SJSA1 (cell line): ENCODE measurements at regions not wholly inside any gene's neighbourhood (a gene's known extent, or its start where the extent isn't known, plus 50 kb on each side); places are given as distances from the start of the nearest gene placed in this dataset.
"Not testable (repeated sequence)": the region's sequence is repeated elsewhere in the genome, so short reads cannot be mapped to it uniquely, and the experiment has no call there.

Experiments used
- DNase-seq, 2 experiments: peaks; one replicate each; pipeline ENCODE4 v3.0.0-alpha.2; 2015 to 2020; ENCODE audit warnings: low spot score in 2 of 2, low read depth in 1 of 2
- H3K27ac ChIP-seq: fragments of 250-450 bp; sonication (Bioruptor Pico); 2 replicates; pipeline ENCODE4 v1.5.1; 2020; ENCODE audit warnings: mild to moderate bottlenecking, moderate library complexity
- H3K27me3 ChIP-seq: fragments of 250-450 bp; sonication (Bioruptor Pico); replicated peaks from 2 replicates; pipeline ENCODE4 v1.5.1; 2020; ENCODE audit warnings: mild to moderate bottlenecking, moderate library complexity
- H3K36me3 ChIP-seq: fragments of 250-450 bp; sonication (Bioruptor Pico); 2 replicates; pipeline ENCODE4 v1.5.1; 2020; ENCODE audit warnings: mild to moderate bottlenecking
- H3K4me1 ChIP-seq: fragments of 250-450 bp; sonication (Bioruptor Pico); replicated peaks from 2 replicates; pipeline ENCODE4 v1.6.1; 2021; ENCODE audit warnings: mild to moderate bottlenecking
- H3K4me3 ChIP-seq: fragments of 250-450 bp; sonication (Bioruptor Pico); 2 replicates; pipeline ENCODE4 v1.5.1; 2020; ENCODE audit warnings: mild to moderate bottlenecking
- H3K9me3 ChIP-seq: fragments of 250-450 bp; sonication (Bioruptor Pico); replicated peaks from 2 replicates; pipeline ENCODE4 v1.5.1; 2020; ENCODE audit warnings: mild to moderate bottlenecking

DNA sequence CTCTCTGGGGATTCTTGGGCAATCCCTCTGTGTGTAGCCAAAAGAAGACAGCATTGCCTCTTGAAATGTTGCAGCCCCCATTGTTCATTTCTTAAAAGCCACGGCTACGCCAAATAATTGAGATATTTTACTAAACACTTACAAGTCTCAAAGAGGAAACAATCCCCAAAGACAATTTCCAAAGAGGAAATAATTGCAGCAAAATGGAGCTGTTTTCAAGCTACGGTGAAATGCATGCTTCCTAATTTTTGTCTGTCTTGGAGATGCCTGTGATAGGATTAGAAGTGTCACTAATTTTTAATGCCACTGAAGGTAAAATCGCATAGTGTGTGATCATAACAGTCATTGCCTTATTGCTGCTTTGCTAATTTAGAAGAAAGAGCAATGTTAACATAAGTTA, 72.9 kb upstream of the NAMPT start:
- H3K27ac ChIP-seq: no peak overlapping the region
- DNase-seq: no peak
- H3K9me3 ChIP-seq: no peaks in the 10 kb centered on the region
- H3K4me1 ChIP-seq: no peaks in the 10 kb centered on the region
- no peaks in the 10 kb centered on the region for H3K36me3 ChIP-seq
- no peak overlapping the region for H3K4me3 ChIP-seq
- no peaks in the 10 kb centered on the region for H3K27me3 ChIP-seq

DNA sequence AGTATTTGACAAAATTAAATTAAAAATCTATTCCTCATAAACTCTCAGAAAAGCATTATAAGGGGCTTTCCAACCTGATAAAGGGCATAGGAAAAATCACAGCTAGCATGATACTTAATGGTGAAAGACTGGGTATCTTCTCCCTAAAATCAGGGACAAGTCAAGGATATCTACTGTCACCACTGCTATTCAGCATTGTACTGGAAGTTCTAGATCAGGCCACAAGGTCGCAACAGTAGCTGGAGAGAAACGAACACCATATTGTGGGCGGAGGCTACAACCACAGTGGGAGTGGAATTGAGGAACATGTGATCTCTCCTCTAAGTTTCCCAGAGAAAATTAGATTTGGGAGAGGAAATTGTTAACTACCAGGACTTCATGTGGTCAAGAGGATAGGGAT, 70.0 kb upstream of the NAMPT start:
- no peaks in the 10 kb centered on the region for H3K36me3 ChIP-seq
- no peaks in the 10 kb centered on the region for H3K9me3 ChIP-seq
- DNase-seq: no peak
- H3K27ac ChIP-seq: no peak overlapping the region
- H3K4me3 ChIP-seq: no peak overlapping the region
- H3K27me3 ChIP-seq: no peaks in the 10 kb centered on the region
- H3K4me1 ChIP-seq: no peaks in the 10 kb centered on the region

DNA sequence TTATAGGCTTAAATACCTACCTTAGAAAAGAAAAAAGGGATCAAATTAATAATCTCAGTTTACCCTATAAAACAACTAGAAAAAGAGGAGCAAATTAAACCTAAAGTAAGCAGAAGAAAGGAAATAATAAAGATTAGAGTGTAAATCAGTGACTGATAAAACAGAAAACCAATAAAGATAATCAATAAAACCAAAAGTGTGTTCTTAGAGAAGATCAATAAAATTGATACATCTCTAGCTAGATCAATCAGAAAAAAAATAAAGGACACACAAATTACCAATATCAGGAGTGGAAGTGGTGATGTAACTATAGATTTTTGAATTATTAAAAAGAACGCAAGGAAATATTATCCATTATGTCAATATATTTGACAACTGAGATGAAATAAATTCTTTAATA, 69.2 kb upstream of the NAMPT start:
- Histone ChIP-seq H3K9me3 (no peaks in the 10 kb centered on the region), H3K4me3 (no peak overlapping the region), H3K4me1 (no peaks in the 10 kb centered on the region), H3K27me3 (no peaks in the 10 kb centered on the region), H3K27ac (no peak overlapping the region), H3K36me3 (no peaks in the 10 kb centered on the region)
- no peak for DNase-seq

DNA sequence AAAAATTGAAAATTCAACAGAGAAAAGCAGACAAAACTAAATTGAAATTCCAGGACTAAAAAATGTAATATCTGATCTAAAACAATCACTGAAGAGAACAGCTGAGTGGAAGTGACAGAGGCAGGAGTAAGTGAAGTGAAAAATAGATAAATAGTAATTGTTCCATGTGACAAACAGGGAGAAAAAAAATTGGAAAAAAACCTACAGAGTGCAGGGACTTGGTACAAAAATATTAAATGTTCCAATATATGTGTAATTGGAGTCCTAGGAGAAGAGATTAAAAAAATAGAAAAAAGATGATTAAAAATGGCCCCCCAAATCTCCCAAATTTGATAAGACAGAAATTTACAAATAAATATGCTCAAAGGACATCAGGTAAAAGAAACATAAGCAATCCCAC, 63.4 kb upstream of the NAMPT start:
- Histone ChIP-seq H3K36me3 (no peaks in the 10 kb centered on the region), H3K27me3 (no peaks in the 10 kb centered on the region), H3K9me3 (no peaks in the 10 kb centered on the region; the same call in 1 of the 2 replicates), H3K4me1 (peaks cover 30% of the 10 kb centered on the region), H3K27ac (no peak overlapping the region), H3K4me3 (no peak overlapping the region)
- no peak for DNase-seq

DNA sequence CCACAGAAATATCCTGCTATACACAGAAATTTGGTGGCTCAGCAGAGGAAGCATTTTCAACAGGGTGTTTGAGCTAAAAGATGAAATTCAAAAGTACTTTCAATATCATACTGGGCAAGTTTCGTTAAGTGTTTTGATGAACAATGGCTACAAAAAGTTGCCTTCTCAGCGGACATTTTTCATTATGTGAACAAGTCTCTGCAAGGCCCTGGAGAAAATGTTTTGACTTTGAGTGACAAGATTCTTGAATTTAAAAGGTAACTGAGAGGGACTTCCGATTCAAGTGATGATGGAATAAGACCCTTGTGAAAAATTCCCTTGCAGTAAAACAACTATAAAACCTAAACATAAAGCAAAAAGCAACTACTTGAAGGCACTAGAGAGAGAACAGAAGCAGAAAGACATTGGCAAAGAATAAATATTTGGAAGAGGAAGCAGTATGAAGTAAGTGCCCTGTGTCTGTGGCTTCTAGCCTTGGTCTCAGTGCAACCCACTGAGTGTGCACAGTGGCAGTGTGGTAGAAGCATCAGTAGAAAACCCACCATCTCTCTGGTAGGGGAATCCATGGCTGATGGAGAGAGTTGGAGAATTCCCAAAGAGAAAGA, 62.5 kb upstream of the NAMPT start:
- no peak for DNase-seq
- Histone ChIP-seq H3K27me3 (no peaks in the 10 kb centered on the region), H3K9me3 (peaks cover 3% of the 10 kb centered on the region), H3K4me1 (peaks cover 30% of the 10 kb centered on the region), H3K4me3 (no peak overlapping the region), H3K36me3 (no peaks in the 10 kb centered on the region), H3K27ac (peak overlapping the region; percentile 71)

DNA sequence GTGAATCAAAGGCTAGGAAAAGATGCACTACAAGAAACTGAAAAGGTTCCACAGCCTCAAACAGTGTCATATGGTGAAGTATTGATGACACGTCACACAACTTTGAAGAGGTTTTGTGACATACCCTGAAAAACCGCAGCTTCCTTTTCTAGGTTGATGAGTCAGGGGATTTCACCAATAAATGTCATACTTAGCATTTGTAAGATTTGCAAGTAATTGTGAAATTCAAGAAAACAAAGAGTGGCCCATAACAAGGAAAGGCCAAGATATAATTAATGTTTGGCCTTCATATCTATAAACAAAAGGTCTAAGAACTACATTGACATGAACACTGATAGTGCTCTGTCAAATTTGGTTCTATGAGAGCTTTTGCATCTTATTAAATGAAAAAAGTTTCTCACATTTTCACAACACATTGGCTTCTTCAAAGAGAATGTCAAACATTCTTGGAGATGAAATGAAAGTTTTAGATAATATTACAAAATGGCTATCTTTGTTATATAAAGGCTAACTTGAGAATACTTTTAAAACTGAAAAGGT, 62.0 kb upstream of the NAMPT start:
- Histone ChIP-seq H3K27ac (peak overlapping the region; percentile 71), H3K9me3 (peaks cover 3% of the 10 kb centered on the region), H3K27me3 (no peaks in the 10 kb centered on the region), H3K36me3 (no peaks in the 10 kb centered on the region), H3K4me3 (no peak overlapping the region), H3K4me1 (peaks cover 30% of the 10 kb centered on the region)
- peak in 1 of 2 experiments; percentile 66 for DNase-seq

DNA sequence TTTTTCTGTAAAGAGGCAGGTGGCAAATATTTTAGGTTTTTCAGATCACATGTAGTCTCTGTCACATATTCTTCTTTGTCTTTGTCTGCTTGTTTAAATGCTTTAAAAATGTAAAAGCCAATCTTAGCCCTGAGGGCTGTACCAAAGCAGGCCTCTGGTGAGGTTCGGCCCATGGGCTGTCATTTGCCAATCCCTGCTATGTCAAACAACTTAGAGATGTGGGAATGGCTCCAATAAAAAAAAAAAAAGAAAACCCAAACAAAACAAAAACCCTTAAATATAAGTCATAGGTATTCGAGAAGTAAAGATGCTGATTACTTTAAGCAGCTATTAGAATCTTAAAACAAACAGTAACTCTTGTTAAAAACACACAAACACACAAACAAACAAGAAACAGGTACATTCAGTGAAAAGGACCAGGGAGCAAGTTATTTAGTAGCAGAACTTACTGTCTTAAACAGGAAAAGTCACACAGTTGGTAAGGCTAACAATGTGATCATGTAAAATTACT, 61.4 kb upstream of the NAMPT start:
- no peaks in the 10 kb centered on the region for H3K36me3 ChIP-seq
- H3K9me3 ChIP-seq: peaks cover 5% of the 10 kb centered on the region
- no peaks in the 10 kb centered on the region for H3K27me3 ChIP-seq
- peak overlapping the region; percentile 71 for H3K27ac ChIP-seq
- no peak overlapping the region for H3K4me3 ChIP-seq
- DNase-seq: peak in 1 of 2 experiments; percentile 9
- peaks cover 30% of the 10 kb centered on the region for H3K4me1 ChIP-seq

DNA sequence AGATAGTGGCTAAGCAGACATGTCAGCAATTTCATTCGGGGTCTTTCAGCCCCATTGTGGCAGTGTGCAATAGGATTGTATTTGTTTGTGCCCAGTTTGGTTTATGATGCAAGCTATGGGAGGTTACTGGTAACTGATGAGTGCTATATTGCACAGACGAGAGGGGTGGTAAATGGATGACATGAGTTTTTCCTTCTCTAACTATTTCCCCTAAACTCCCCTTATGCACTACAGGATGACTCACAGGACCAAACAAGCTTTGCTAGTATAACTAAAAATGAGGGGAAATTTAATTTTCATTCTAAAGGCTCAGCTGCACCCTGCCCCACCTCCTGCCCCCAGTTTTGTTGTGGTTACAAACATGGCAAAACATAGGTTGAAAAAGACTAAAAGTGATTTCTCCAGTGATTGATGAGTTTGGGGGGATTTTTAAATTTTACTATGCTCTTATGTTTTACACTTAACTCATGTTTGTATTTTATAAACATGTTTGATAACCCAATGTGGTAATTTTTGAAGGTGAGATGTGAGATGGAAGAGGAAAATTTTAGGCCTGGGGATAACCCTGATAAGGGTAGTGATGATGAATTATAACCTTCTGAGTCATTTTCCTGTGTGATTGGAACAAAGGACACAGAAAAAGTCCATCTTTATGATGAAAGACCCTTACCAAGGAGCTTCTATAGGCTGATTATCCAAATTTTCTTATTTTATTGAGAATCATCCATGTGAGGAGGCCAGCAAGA, 60.8 kb upstream of the NAMPT start:
- Histone ChIP-seq H3K36me3 (no peaks in the 10 kb centered on the region), H3K4me1 (peaks cover 30% of the 10 kb centered on the region), H3K27me3 (no peaks in the 10 kb centered on the region), H3K4me3 (no peak overlapping the region), H3K27ac (peak overlapping the region; percentile 71), H3K9me3 (peaks cover 6% of the 10 kb centered on the region)
- peak in 1 of 2 experiments; percentile 28 for DNase-seq

DNA sequence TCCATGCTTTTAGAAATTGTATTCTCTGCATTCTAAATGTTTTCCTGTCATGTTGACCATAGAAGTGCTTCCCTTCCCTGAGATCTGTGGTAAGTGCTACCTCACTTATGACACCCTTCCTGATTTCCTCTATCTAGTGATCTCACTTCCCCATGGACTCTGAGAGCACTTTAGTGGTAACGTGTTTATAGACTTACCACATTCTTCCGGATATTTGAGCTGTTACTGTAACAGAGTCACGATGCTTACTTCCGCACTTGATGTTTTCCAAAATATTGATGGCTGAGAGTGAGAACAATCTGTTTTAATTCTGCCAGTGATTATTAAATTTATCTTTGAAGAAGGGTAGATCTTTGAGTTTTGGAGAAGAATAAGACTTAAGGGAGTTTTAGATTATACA, 60.1 kb upstream of the NAMPT start:
- H3K4me3 ChIP-seq: no peak overlapping the region
- peak in 1 of 2 experiments; percentile 14 for DNase-seq

DNA sequence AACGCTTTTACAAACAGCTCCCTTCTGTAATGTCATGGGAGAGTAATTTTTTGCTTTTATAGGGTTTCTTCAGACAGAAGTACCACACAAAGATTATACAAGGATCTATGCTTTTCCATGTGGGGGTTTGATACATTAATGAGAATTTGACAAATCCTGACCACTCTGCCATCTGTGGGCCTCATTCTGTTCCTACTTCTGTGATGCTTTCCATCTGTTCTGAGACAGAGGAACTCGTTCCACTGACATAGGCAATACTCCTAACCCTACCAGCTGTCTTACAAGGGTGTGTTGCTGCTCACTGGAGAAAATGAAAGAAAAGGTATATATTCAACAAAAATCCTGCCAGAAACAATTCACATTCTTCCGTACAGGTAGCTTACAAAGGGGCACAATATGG, 59.4 kb upstream of the NAMPT start:
- no peaks in the 10 kb centered on the region for H3K27me3 ChIP-seq
- H3K4me3 ChIP-seq: no peak overlapping the region
- H3K27ac ChIP-seq: peak overlapping the region; percentile 71
- no peaks in the 10 kb centered on the region for H3K36me3 ChIP-seq
- no peak for DNase-seq
- H3K9me3 ChIP-seq: peaks cover 6% of the 10 kb centered on the region
- peaks cover 30% of the 10 kb centered on the region for H3K4me1 ChIP-seq

More for the DNA sequence above, 60.1 kb upstream of the NAMPT start:
- H3K9me3 ChIP-seq: peaks cover 6% of the 10 kb centered on the region
- peak overlapping the region; percentile 71 for H3K27ac ChIP-seq
- H3K27me3 ChIP-seq: no peaks in the 10 kb centered on the region
- no peaks in the 10 kb centered on the region for H3K36me3 ChIP-seq
- peaks cover 30% of the 10 kb centered on the region for H3K4me1 ChIP-seq

DNA sequence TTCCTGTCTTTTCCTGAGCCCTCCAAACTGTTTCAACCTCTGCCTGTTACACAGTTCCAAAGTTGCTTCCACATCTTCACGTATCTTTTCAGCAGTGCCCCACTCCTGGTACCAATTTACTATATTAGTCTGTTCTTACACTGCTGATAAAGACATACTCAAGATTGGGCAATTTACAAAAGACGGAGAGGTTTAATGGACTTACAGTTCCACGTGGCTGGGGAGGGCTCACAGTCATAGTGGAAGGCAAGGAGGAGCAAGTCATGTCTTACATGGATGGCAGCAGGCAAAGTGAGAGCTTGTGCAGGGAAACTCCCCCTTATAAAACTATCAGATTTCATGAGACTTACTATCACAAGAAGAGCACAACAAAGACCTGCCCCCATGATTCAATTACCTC, 57.3 kb upstream of the NAMPT start:
- H3K36me3 ChIP-seq, H3K27me3 ChIP-seq, H3K27ac ChIP-seq, H3K4me3 ChIP-seq, H3K9me3 ChIP-seq, DNase-seq: not testable (repeated sequence)
- peaks cover 28% of the 10 kb centered on the region for H3K4me1 ChIP-seq

DNA sequence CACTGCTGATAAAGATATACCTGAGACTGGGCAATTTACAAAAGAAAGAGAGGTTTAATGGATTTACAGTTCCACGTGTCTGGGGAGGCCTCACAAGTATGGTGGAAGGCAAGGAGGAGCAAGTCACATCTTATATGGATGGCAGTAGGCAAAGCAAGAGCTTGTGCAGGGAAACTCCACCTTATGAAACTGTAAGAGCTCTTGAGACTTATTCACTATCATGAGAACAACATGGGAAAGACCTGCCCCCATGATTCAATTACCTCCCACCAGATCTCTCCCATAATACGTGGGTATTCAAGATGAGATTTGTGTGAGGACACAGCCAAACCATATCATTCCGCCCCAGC, 55.4 kb upstream of the NAMPT start:
- not testable (repeated sequence) for H3K4me1 ChIP-seq, H3K36me3 ChIP-seq, H3K4me3 ChIP-seq, H3K9me3 ChIP-seq, H3K27ac ChIP-seq, DNase-seq, H3K27me3 ChIP-seq

DNA sequence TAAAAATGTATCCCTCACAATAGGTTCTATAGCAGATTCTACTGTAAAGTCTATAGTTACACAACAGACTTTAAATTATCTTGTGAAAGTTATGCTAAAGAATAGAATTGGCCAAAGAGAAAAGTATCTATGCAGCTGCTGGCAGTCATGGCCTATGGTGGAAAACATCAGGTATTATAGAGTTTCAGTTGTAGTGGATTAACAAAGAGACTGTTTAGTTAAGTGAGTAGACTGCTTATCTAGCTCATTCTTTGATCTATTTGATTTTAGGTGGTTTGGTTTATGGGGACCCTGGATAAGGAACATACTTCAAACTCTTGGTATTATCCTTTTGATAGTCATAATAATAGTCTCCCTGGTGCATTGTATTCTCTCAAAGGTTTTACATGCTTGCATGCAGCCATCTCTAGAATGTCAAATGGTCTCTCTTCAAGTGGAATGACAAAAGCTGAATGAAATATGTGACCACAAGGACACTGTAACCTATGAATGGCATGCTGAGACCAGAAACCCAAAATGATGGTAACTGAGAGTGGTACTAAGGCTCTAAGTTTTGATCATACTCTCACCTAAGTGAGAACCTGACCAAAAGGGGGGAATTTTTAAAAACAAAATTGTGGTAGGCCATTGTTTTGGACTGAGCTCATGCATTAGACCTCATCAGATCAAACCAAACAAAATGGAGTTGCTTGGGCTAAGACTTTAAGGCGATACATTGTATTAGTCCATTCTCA, 54.9 kb upstream of the NAMPT start:
- Histone ChIP-seq H3K27me3 (no peaks in the 10 kb centered on the region), H3K9me3 (peaks cover 6% of the 10 kb centered on the region), H3K36me3 (no peaks in the 10 kb centered on the region), H3K4me1 (peaks cover 4% of the 10 kb centered on the region), H3K27ac (no peak overlapping the region), H3K4me3 (no peak overlapping the region)
- DNase-seq: no peak

DNA sequence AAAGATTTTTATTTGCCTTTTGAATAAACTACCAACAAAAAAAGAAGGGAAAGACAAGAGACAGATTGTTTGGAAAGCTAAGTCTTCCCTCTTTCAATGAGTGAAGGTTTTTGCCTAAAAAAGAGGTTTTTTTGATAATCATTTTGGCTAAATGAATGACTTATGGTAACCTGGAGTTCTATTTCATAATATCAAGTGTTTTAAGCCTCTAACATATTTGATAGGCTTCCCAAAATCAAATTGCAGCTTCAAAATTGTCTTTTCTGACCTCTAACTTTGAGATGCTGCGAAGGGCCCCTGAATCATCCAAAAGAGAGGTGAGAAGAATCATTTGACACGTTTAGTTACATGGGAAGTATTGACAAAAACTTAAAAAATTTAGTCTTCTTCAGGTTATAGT, 53.0 kb upstream of the NAMPT start:
- H3K9me3 ChIP-seq: peaks cover 6% of the 10 kb centered on the region
- no peaks in the 10 kb centered on the region for H3K27me3 ChIP-seq
- H3K4me1 ChIP-seq: no peaks in the 10 kb centered on the region; the same call in 1 of the 2 replicates
- DNase-seq: no peak
- no peaks in the 10 kb centered on the region for H3K36me3 ChIP-seq
- H3K4me3 ChIP-seq: no peak overlapping the region
- no peak overlapping the region for H3K27ac ChIP-seq
